Fibroblast of pulmonary artery (primary cell): ENCODE measurements at regions not wholly inside any gene's neighbourhood (a gene's known extent, or its start where the extent isn't known, plus 50 kb on each side); places are given as distances from the start of the nearest gene placed in this dataset.

Experiments
- DNase-seq: peaks from one replicate; pipeline ENCODE4 v3.0.0-alpha.2; 2010; ENCODE audit warnings: low read depth
- H3K4me3 ChIP-seq: replicated peaks from 2 replicates; pipeline ENCODE4 v1.5.1; 2011; ENCODE audit warnings: low read depth, mild to moderate bottlenecking, control low read depth, low read length, moderate library complexity
- CTCF ChIP-seq: IDR thresholded peaks from 2 replicates; pipeline ENCODE4 v1.5.1; 2011; ENCODE audit warnings: mild to moderate bottlenecking, control low read depth, low read length, inconsistent platforms; ENCODE audit errors: missing control alignments

GRCh38 chr20:6245436-6245835 is 122.6 kb upstream of the FERMT1 start:
- no peak for DNase-seq
- no peak overlapping the region for H3K4me3 ChIP-seq
- TF ChIP-seq CTCF, result no peak

GRCh38 chr20:6241591-6241990 is 118.8 kb upstream of the FERMT1 start:
- no peak for DNase-seq
- no peak overlapping the region for H3K4me3 ChIP-seq
- TF ChIP-seq CTCF, result no peak

GRCh38 chr20:6240059-6240458 is 117.2 kb upstream of the FERMT1 start:
- H3K4me3 ChIP-seq, result no peak overlapping the region
- no peak for TF ChIP-seq CTCF
- no peak for DNase-seq

- DNase-seq, result no peak
- H3K4me3 ChIP-seq, result no peak overlapping the region
These were observed 115.6 kb upstream of the FERMT1 start for GRCh38 chr20:6238421-6238820.

GRCh38 chr20:6235510-6235909 is 112.7 kb upstream of the FERMT1 start:
- DNase-seq, result no peak
- TF ChIP-seq CTCF, result no peak
- no peak overlapping the region for H3K4me3 ChIP-seq

More at GRCh38 chr20:6238421-6238820, 115.6 kb upstream of the FERMT1 start:
- no peak for TF ChIP-seq CTCF

GRCh38 chr20:6232436-6232835 is 109.6 kb upstream of the FERMT1 start:
- TF ChIP-seq CTCF, result no peak
- DNase-seq, result no peak

GRCh38 chr20:6231556-6231955 is 108.7 kb upstream of the FERMT1 start:
- H3K4me3 ChIP-seq, result no peak overlapping the region
- no peak for TF ChIP-seq CTCF
- peak; percentile 54 for DNase-seq

More at GRCh38 chr20:6232436-6232835, 109.6 kb upstream of the FERMT1 start:
- H3K4me3 ChIP-seq, result no peak overlapping the region
